Ascending aorta (tissue), 2 donors: ENCODE measurements at regions not wholly inside any gene's neighbourhood (a gene's known extent, or its start where the extent isn't known, plus 50 kb on each side); places are given as distances from the start of the nearest gene placed in this dataset.

Source experiments
- DNase-seq, 2 donors: peaks; one replicate each; pipeline ENCODE4 v3.0.0-alpha.2; 2019; ENCODE audit warnings: low spot score in 2 of 2
- H3K27ac ChIP-seq, 2 donors: fragments of 200-600 bp; sonication (generic); one replicate each; pipeline ENCODE4 v1.5.1; 2016 to 2017; ENCODE audit warnings: mild to moderate bottlenecking in 1 of 2
- H3K27me3 ChIP-seq: fragments of 200-600 bp; sonication (generic); one replicate; pipeline ENCODE4 v1.5.1; 2017
- H3K36me3 ChIP-seq, 2 donors: fragments of 200-600 bp; sonication (generic); one replicate each; pipeline ENCODE4 v1.5.1; 2016
- H3K4me1 ChIP-seq, 2 donors: fragments of 200-600 bp; sonication (generic); one replicate each; pipeline ENCODE4 v1.5.1; 2016 to 2017; ENCODE audit warnings: mild to moderate bottlenecking in 1 of 2
- H3K4me3 ChIP-seq, 2 donors: fragments of 200-600 bp; sonication (generic); one replicate each; pipeline ENCODE4 v1.5.1; 2016 to 2017; ENCODE audit warnings: mild to moderate bottlenecking in 1 of 2
- H3K9me3 ChIP-seq, 2 donors: fragments of 200-600 bp; sonication (generic); one replicate each; pipeline ENCODE4 v1.5.1; 2016
- CTCF ChIP-seq, 3 experiments: fragments of 200-600 bp in 2 of 3; fragments of 450-650 bp in 1 of 3; sonication (generic) in 2 of 3; IDR thresholded peaks; one replicate each; pipeline ENCODE4 v1.5.1; 2016 to 2019; ENCODE audit warnings: antibody characterized with exemption in 3 of 3, mild to moderate bottlenecking in 1 of 3, moderate library complexity in 1 of 3
- intact Hi-C: fragments of 100-400 bp; cut with DNase I; formaldehyde crosslinking; loops from one replicate; pipeline ENCODE4 v1.15.1; 2023

- peak overlapping the region in 1 of 2 donors; percentile 55 for H3K27ac ChIP-seq
- no peak for TF ChIP-seq CTCF (IDR thresholded peaks at IDR 0.05)
Measured at GRCh38 chr15:39466750-39467105, 114.2 kb upstream of the THBS1 start.

GRCh38 chr15:39468331-39468730, 112.5 kb upstream of the THBS1 start:
- Histone ChIP-seq H3K4me1 (no peaks in the 10 kb centered on the region), H3K4me3 (no peak overlapping the region), H3K27me3 (no peaks in the 10 kb centered on the region), H3K9me3 (peaks cover 0 to 5% of the 10 kb centered on the region in 2 donors), H3K27ac (peak overlapping the region in 1 of 2 donors; percentile 54), H3K36me3 (no peaks in the 10 kb centered on the region)
- no peak for DNase-seq
- TF ChIP-seq CTCF (IDR thresholded peaks at IDR 0.05): no peak
- intact Hi-C loops: no loop called here

More at GRCh38 chr15:39466750-39467105, 114.2 kb upstream of the THBS1 start:
- Histone ChIP-seq H3K4me3 (no peak overlapping the region), H3K9me3 (peaks cover 0 to 5% of the 10 kb centered on the region in 2 donors), H3K27me3 (no peaks in the 10 kb centered on the region), H3K36me3 (no peaks in the 10 kb centered on the region), H3K4me1 (no peaks in the 10 kb centered on the region)
- intact Hi-C loops: no loop called here
- DNase-seq: no peak

GRCh38 chr15:39468828-39469227, 112.1 kb upstream of the THBS1 start:
- no peaks in the 10 kb centered on the region for H3K36me3 ChIP-seq
- peak overlapping the region in 1 of 2 donors; percentile 54 for H3K27ac ChIP-seq
- H3K4me3 ChIP-seq: no peak overlapping the region
- DNase-seq: no peak
- intact Hi-C loops: no loop called here
- H3K9me3 ChIP-seq: peaks cover 0 to 5% of the 10 kb centered on the region in 2 donors
- H3K27me3 ChIP-seq: no peaks in the 10 kb centered on the region
- no peak for TF ChIP-seq CTCF (IDR thresholded peaks at IDR 0.05)
- no peaks in the 10 kb centered on the region for H3K4me1 ChIP-seq

GRCh38 chr15:39471785-39472574, 108.9 kb upstream of the THBS1 start:
- Histone ChIP-seq H3K27me3 (no peaks in the 10 kb centered on the region), H3K36me3 (no peaks in the 10 kb centered on the region), H3K27ac (peak overlapping the region; percentile 65 to 69), H3K4me1 (no peaks in the 10 kb centered on the region), H3K4me3 (no peak overlapping the region), H3K9me3 (no peaks in the 10 kb centered on the region)
- DNase-seq: no peak
- TF ChIP-seq CTCF (IDR thresholded peaks at IDR 0.05): no peak
- intact Hi-C loops: no loop called here

GRCh38 chr15:39472621-39473297, 108.1 kb upstream of the THBS1 start:
- no peak for TF ChIP-seq CTCF (IDR thresholded peaks at IDR 0.05)
- Histone ChIP-seq H3K27ac (peak overlapping the region; percentile 65 to 69), H3K27me3 (no peaks in the 10 kb centered on the region), H3K36me3 (no peaks in the 10 kb centered on the region), H3K9me3 (no peaks in the 10 kb centered on the region), H3K4me1 (no peaks in the 10 kb centered on the region), H3K4me3 (no peak overlapping the region)
- peak; percentile 57 to 92 for DNase-seq
- intact Hi-C loops: no loop called here
